Neuronal stem cell (in vitro differentiated cells): ENCODE measurements at regions not wholly inside any gene's neighbourhood (a gene's known extent, or its start where the extent isn't known, plus 50 kb on each side); places are given as distances from the start of the nearest gene placed in this dataset.

ENCODE experiments used
- DNase-seq: peaks from one replicate; pipeline ENCODE4 v3.0.0-alpha.2; 2013; ENCODE audit warnings: low spot score
- H2AFZ ChIP-seq: one replicate; pipeline ENCODE4 v1.6.1; 2013; ENCODE audit warnings: mild to moderate bottlenecking, low read length, inconsistent platforms
- H2AK5ac ChIP-seq: 2 replicates; pipeline ENCODE4 v1.6.1; 2013; ENCODE audit warnings: low read depth, mild to moderate bottlenecking, inconsistent platforms, low read length, moderate library complexity, mixed read lengths
- H2BK120ac ChIP-seq: 2 replicates; pipeline ENCODE4 v1.6.1; 2013; ENCODE audit warnings: low read depth, mild to moderate bottlenecking, inconsistent platforms, low read length, moderate library complexity, mixed read lengths
- H2BK12ac ChIP-seq: one replicate; pipeline ENCODE4 v1.6.1; 2013; ENCODE audit warnings: low read length, inconsistent platforms
- H2BK15ac ChIP-seq: 2 replicates; pipeline ENCODE4 v1.6.1; 2013; ENCODE audit warnings: mild to moderate bottlenecking, low read length, inconsistent platforms, mixed read lengths
- H2BK5ac ChIP-seq: one replicate; pipeline ENCODE4 v1.6.1; 2013; ENCODE audit warnings: inconsistent platforms, mild to moderate bottlenecking, low read length, moderate library complexity
- H3K14ac ChIP-seq: one replicate; pipeline ENCODE4 v1.6.1; 2013; ENCODE audit warnings: low read length, inconsistent platforms
- H3K18ac ChIP-seq: 2 replicates; pipeline ENCODE4 v1.6.1; 2013; ENCODE audit warnings: low read length, inconsistent platforms
- H3K23ac ChIP-seq: 2 replicates; pipeline ENCODE4 v1.6.1; 2013; ENCODE audit warnings: low read depth, mild to moderate bottlenecking, mixed read lengths, low read length, inconsistent platforms; ENCODE audit not compliant: poor library complexity
- H3K27ac ChIP-seq: replicated peaks from 3 replicates; pipeline ENCODE4 v1.5.1; 2013; ENCODE audit warnings: low read length, inconsistent platforms
- H3K27me3 ChIP-seq, 3 experiments: 2 replicates each; pipeline ENCODE4 v1.6.1; 2013; ENCODE audit warnings: low read length in 3 of 3, mild to moderate bottlenecking in 2 of 3, inconsistent platforms in 1 of 3, low read depth in 1 of 3, mixed read lengths in 1 of 3, moderate library complexity in 1 of 3; ENCODE audit not compliant: control insufficient read depth in 3 of 3, insufficient read depth in 3 of 3
- H3K36me3 ChIP-seq, 2 donors: replicated peaks in 1 of 2; 2 replicates each; pipeline ENCODE4 v1.6.1; 2013; ENCODE audit warnings: low read length in 2 of 2; ENCODE audit not compliant: control insufficient read depth in 2 of 2, insufficient read depth in 2 of 2
- H3K4ac ChIP-seq: 2 replicates; pipeline ENCODE4 v1.6.1; 2013; ENCODE audit warnings: inconsistent platforms, mild to moderate bottlenecking, low read length, moderate library complexity
- H3K4me1 ChIP-seq, 2 donors: 1 replicate in 1 of 2; 2 replicates in 1 of 2; pipeline ENCODE4 v1.6.1; 2013; ENCODE audit warnings: low read length in 2 of 2, low read depth in 1 of 2; ENCODE audit not compliant: control insufficient read depth in 2 of 2, insufficient read depth in 1 of 2
- H3K4me2 ChIP-seq: one replicate; pipeline ENCODE4 v1.6.1; 2013; ENCODE audit warnings: mild to moderate bottlenecking, low read length, inconsistent platforms; ENCODE audit not compliant: insufficient read depth, poor library complexity, severe bottlenecking
- H3K4me3 ChIP-seq, 2 donors: 2 replicates each; pipeline ENCODE4 v1.5.1; 2013; ENCODE audit warnings: low read length in 2 of 2, mild to moderate bottlenecking in 2 of 2, inconsistent platforms in 1 of 2, moderate library complexity in 1 of 2
- H3K79me1 ChIP-seq: one replicate; pipeline ENCODE4 v1.6.1; 2013; ENCODE audit warnings: low read depth, mild to moderate bottlenecking, inconsistent platforms, low read length, moderate library complexity
- H3K9ac ChIP-seq: one replicate; pipeline ENCODE4 v1.6.1; 2013; ENCODE audit warnings: mild to moderate bottlenecking, low read depth, low read length, inconsistent platforms; ENCODE audit not compliant: poor library complexity
- H3K9me3 ChIP-seq, 2 donors: replicated peaks in 1 of 2; 2 replicates each; pipeline versions ENCODE3 to v1.6.1; 2013; ENCODE audit warnings: low read length in 2 of 2, mild to moderate bottlenecking in 2 of 2, inconsistent platforms in 1 of 2, low read depth in 1 of 2, mixed read lengths in 1 of 2, moderate library complexity in 1 of 2; ENCODE audit not compliant: control insufficient read depth in 2 of 2, insufficient read depth in 1 of 2
- H4K8ac ChIP-seq: one replicate; pipeline ENCODE4 v1.6.1; 2013; ENCODE audit warnings: low read depth, mild to moderate bottlenecking, inconsistent platforms, low read length, moderate library complexity
- H4K91ac ChIP-seq: one replicate; pipeline ENCODE4 v1.6.1; 2013; ENCODE audit warnings: low read length, low read depth, mild to moderate bottlenecking, inconsistent platforms; ENCODE audit not compliant: poor library complexity
- WGBS, 2 donors: extraction: QIAGEN DNeasy Blood & Tissue Kit; methylation state at CpG; one replicate each; pipeline ENCODE4 v1.1.7; 2013; ENCODE audit warnings: missing lambda C conversion rate in 2 of 2, mixed read lengths in 1 of 2; ENCODE audit not compliant: insufficient read length in 2 of 2, insufficient replicate concordance in 1 of 2; ENCODE audit errors: extremely low coverage in 2 of 2; 5-methylcytosine and 5-hydroxymethylcytosine counted together

GRCh38 chr2:19295998-19296502 is 62.4 kb downstream of the OSR1 start:
- Histone ChIP-seq H3K79me1 (no peaks in the 10 kb centered on the region), H3K4ac (no peak overlapping the region), H2BK120ac (no peak overlapping the region), H3K9ac (no peak overlapping the region), H2BK15ac (no peak overlapping the region), H4K8ac (no peak overlapping the region), H3K9me3 (no peaks in the 10 kb centered on the region), H4K91ac (no peak overlapping the region), H2BK12ac (no peak overlapping the region), H3K18ac (no peak overlapping the region), H3K27ac (no peak overlapping the region), H3K27me3 (no peaks in the 10 kb centered on the region), H3K4me1 (peaks cover 0 to 3% of the 10 kb centered on the region in 2 donors), H2BK5ac (no peak overlapping the region), H3K14ac (no peak overlapping the region), H3K4me3 (no peak overlapping the region), H2AK5ac (no peak overlapping the region), H3K23ac (no peak overlapping the region), H3K4me2 (no peak overlapping the region), H2AFZ (no peak overlapping the region), H3K36me3 (no peaks in the 10 kb centered on the region)
- WGBS, 2 donors: no CpG with 5 or more reads among the region's 3 CpGs
- no peak for DNase-seq

- Histone ChIP-seq H3K27me3 (no peaks in the 10 kb centered on the region), H2AK5ac (no peak overlapping the region), H2BK15ac (no peak overlapping the region), H3K36me3 (no peaks in the 10 kb centered on the region), H4K91ac (no peak overlapping the region), H2BK120ac (no peak overlapping the region), H3K9me3 (no peaks in the 10 kb centered on the region), H2AFZ (no peak overlapping the region), H3K4me2 (no peak overlapping the region), H3K79me1 (no peaks in the 10 kb centered on the region), H3K27ac (no peak overlapping the region), H4K8ac (no peak overlapping the region), H3K18ac (no peak overlapping the region), H3K9ac (no peak overlapping the region), H2BK5ac (no peak overlapping the region), H3K4me3 (no peak overlapping the region), H3K4ac (no peak overlapping the region), H2BK12ac (no peak overlapping the region), H3K4me1 (no peaks in the 10 kb centered on the region), H3K14ac (no peak overlapping the region), H3K23ac (no peak overlapping the region)
- WGBS, 2 donors: no CpG with 5 or more reads among the region's 5 CpGs
- no peak for DNase-seq
Observed at GRCh38 chr2:19292007-19292406, 66.4 kb downstream of the OSR1 start.

GRCh38 chr2:19288291-19288690 is 70.1 kb downstream of the OSR1 start:
- WGBS, 2 donors: no CpG with 5 or more reads among the region's 2 CpGs

GRCh38 chr2:19287324-19287723 is 71.1 kb downstream of the OSR1 start:
- DNase-seq: no peak
- H3K27me3 ChIP-seq: no peaks in the 10 kb centered on the region
- no peaks in the 10 kb centered on the region for H3K36me3 ChIP-seq
- H3K9ac ChIP-seq: no peak overlapping the region
- no peak overlapping the region for H2BK15ac ChIP-seq
- H3K23ac ChIP-seq: no peak overlapping the region
- H2BK12ac ChIP-seq: no peak overlapping the region
- no peak overlapping the region for H3K4me3 ChIP-seq
- no peak overlapping the region for H2AK5ac ChIP-seq
- H2AFZ ChIP-seq: no peak overlapping the region
- WGBS, 2 donors: no CpG with 5 or more reads among the region's 1 CpG
- no peak overlapping the region for H2BK5ac ChIP-seq
- no peaks in the 10 kb centered on the region for H3K4me1 ChIP-seq
- no peak overlapping the region for H3K27ac ChIP-seq
- no peak overlapping the region for H3K14ac ChIP-seq
- H4K91ac ChIP-seq: no peak overlapping the region
- H3K4me2 ChIP-seq: no peak overlapping the region
- H2BK120ac ChIP-seq: no peak overlapping the region
- H3K9me3 ChIP-seq: no peaks in the 10 kb centered on the region
- no peak overlapping the region for H4K8ac ChIP-seq
- H3K79me1 ChIP-seq: no peaks in the 10 kb centered on the region
- H3K18ac ChIP-seq: no peak overlapping the region
- H3K4ac ChIP-seq: no peak overlapping the region

More at GRCh38 chr2:19288291-19288690, 70.1 kb downstream of the OSR1 start:
- H3K4me3 ChIP-seq: no peak overlapping the region
- H3K36me3 ChIP-seq: no peaks in the 10 kb centered on the region
- H3K18ac ChIP-seq: no peak overlapping the region
- no peak overlapping the region for H2AK5ac ChIP-seq
- H4K91ac ChIP-seq: no peak overlapping the region
- H3K79me1 ChIP-seq: no peaks in the 10 kb centered on the region
- H3K9me3 ChIP-seq: no peaks in the 10 kb centered on the region
- H2BK12ac ChIP-seq: no peak overlapping the region
- H3K4me2 ChIP-seq: no peak overlapping the region
- no peak overlapping the region for H3K27ac ChIP-seq
- H2BK120ac ChIP-seq: no peak overlapping the region
- no peak overlapping the region for H3K23ac ChIP-seq
- no peak overlapping the region for H2BK15ac ChIP-seq
- no peak overlapping the region for H3K9ac ChIP-seq
- no peak for DNase-seq
- no peaks in the 10 kb centered on the region for H3K4me1 ChIP-seq
- H3K4ac ChIP-seq: no peak overlapping the region
- H4K8ac ChIP-seq: no peak overlapping the region
- no peak overlapping the region for H2AFZ ChIP-seq
- no peaks in the 10 kb centered on the region for H3K27me3 ChIP-seq
- H2BK5ac ChIP-seq: no peak overlapping the region
- H3K14ac ChIP-seq: no peak overlapping the region
